ENCODE measurements at regions not wholly inside any gene's neighbourhood (a gene's known extent, or its start where the extent isn't known, plus 50 kb on each side); places are given as distances from the start of the nearest gene placed in this dataset.

GRCh38 chr14:87067591-87067990 is 925.4 kb downstream of the GALC start:
- H3K36me3 ChIP-seq (replicated peaks in 1 of 2; ENCODE audit: control insufficient read depth in 1 of 2, insufficient read depth in 2 of 2, low read length in 2 of 2) = no peaks in the 10 kb centered on the region
- ATAC-seq = no peak
- intact Hi-C loops (cut with micrococcal nuclease; ENCODE audit: unreplicated experiment) (loop anchor here (1.0 kb wide), 1 partner anchor 106 kb away; no protein-coding TSS in a partner anchor), in situ Hi-C loops (cut with HindIII; ENCODE audit: extremely low pct_ligation_motif_present, low pct_unique_long_range_greater_than_20kb) (no loop called here)
- no peaks in the 10 kb centered on the region for H3K4me1 ChIP-seq (ENCODE audit: insufficient read depth, low read length)
- 23% methylated on average over 11 of the region's 11 CpGs for WGBS (ENCODE audit: low lambda C conversion rate)
- no peak overlapping the region for H3K4me2 ChIP-seq (ENCODE audit: low read depth, low read length)
- ChIA-PET CTCF (ENCODE audit: low intra/inter-chr PET ratio, low total read pairs) (no interaction called here), POLR2A (no interaction called here)
- no peak overlapping the region for H3K9ac ChIP-seq (ENCODE audit: insufficient read depth, low read depth, low read length)
- no peaks in the 10 kb centered on the region for H3K9me3 ChIP-seq (ENCODE audit: low read length)
- no peaks in the 10 kb centered on the region for H4K20me1 ChIP-seq (ENCODE audit: insufficient read depth, low read length)
- FAIRE-seq = no peak
- H3K27ac ChIP-seq (ENCODE audit: extremely low read length, insufficient read depth, low read length) = no peak overlapping the region
- H3K27me3 ChIP-seq (ENCODE audit: control insufficient read depth in 1 of 2, insufficient read depth in 2 of 2, low read length in 2 of 2) = no peaks in the 10 kb centered on the region
- DNase-seq (ENCODE audit: low spot score) = no peak
- BruUV-seq (replicated peaks) = no TSS peak
- H3K79me2 ChIP-seq (ENCODE audit: insufficient read depth, low read length) = no peaks in the 10 kb centered on the region
- TF ChIP-seq CREB1 (IDR thresholded peaks at IDR 0.05) = no peak
- TF ChIP-seq CREB1 (CRISPR knock-in tag; IDR thresholded peaks at IDR 0.05) = no peak
- TF ChIP-seq ATF2 (CRISPR knock-in tag; IDR thresholded peaks at IDR 0.05) = no peak
- no peak for TF ChIP-seq ZBTB38 (CRISPR knock-in tag; IDR thresholded peaks at IDR 0.05)
- TF ChIP-seq GATAD2A (CRISPR knock-in tag; IDR thresholded peaks at IDR 0.05) = no peak
- TF ChIP-seq ZNF749 (CRISPR knock-in tag; IDR thresholded peaks at IDR 0.05; ENCODE audit: borderline replicate concordance) = no peak
- TF ChIP-seq, protein P1, sequence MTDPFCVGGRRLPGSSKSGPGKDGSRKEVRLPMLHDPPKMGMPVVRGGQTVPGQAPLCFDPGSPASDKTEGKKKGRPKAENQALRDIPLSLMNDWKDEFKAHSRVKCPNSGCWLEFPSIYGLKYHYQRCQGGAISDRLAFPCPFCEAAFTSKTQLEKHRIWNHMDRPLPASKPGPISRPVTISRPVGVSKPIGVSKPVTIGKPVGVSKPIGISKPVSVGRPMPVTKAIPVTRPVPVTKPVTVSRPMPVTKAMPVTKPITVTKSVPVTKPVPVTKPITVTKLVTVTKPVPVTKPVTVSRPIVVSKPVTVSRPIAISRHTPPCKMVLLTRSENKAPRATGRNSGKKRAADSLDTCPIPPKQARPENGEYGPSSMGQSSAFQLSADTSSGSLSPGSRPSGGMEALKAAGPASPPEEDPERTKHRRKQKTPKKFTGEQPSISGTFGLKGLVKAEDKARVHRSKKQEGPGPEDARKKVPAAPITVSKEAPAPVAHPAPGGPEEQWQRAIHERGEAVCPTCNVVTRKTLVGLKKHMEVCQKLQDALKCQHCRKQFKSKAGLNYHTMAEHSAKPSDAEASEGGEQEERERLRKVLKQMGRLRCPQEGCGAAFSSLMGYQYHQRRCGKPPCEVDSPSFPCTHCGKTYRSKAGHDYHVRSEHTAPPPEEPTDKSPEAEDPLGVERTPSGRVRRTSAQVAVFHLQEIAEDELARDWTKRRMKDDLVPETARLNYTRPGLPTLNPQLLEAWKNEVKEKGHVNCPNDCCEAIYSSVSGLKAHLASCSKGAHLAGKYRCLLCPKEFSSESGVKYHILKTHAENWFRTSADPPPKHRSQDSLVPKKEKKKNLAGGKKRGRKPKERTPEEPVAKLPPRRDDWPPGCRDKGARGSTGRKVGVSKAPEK (CRISPR knock-in tag; IDR thresholded peaks at IDR 0.05; ENCODE audit: borderline replicate concordance) = no peak
- no peak for TF ChIP-seq ZNF326 (CRISPR knock-in tag; IDR thresholded peaks at IDR 0.05; ENCODE audit: borderline replicate concordance)
- no peak for TF ChIP-seq ZNF12 (CRISPR knock-in tag; IDR thresholded peaks at IDR 0.05)
- no peak for TF ChIP-seq ZNF350 (CRISPR knock-in tag; IDR thresholded peaks at IDR 0.05; ENCODE audit: borderline replicate concordance, low read depth)
- TF ChIP-seq, protein P2, sequence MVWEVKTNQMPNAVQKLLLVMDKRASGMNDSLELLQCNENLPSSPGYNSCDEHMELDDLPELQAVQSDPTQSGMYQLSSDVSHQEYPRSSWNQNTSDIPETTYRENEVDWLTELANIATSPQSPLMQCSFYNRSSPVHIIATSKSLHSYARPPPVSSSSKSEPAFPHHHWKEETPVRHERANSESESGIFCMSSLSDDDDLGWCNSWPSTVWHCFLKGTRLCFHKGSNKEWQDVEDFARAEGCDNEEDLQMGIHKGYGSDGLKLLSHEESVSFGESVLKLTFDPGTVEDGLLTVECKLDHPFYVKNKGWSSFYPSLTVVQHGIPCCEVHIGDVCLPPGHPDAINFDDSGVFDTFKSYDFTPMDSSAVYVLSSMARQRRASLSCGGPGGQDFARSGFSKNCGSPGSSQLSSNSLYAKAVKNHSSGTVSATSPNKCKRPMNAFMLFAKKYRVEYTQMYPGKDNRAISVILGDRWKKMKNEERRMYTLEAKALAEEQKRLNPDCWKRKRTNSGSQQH (CRISPR knock-in tag; IDR thresholded peaks at IDR 0.05; ENCODE audit: low read depth) = no peak
- no peak for TF ChIP-seq ASH2L (IDR thresholded peaks at IDR 0.05; ENCODE audit: insufficient read length, low read depth, low read length)
- no peak for TF ChIP-seq ATF7-NPFF (CRISPR knock-in tag; IDR thresholded peaks at IDR 0.05; ENCODE audit: low read depth)
- TF ChIP-seq PLRG1 (conservative IDR thresholded peaks at IDR 0.05) = no peak
- no peak overlapping the region for H3K4me3 ChIP-seq (replicated peaks in 1 of 3; ENCODE audit: insufficient read depth in 1 of 3, low read depth in 2 of 3, low read length in 3 of 3)
- H2AFZ ChIP-seq (ENCODE audit: low read length) = no peak overlapping the region
